SK-N-SH (cell line): ENCODE measurements at regions not wholly inside any gene's neighbourhood (a gene's known extent, or its start where the extent isn't known, plus 50 kb on each side); places are given as distances from the start of the nearest gene placed in this dataset.

Experiments
- CTCF ChIA-PET: fragments of 300-600, 350-600 bp; formaldehyde crosslinking; extraction: SDS; loops from one replicate; lab custom pipeline; 2021; lab: Yijun Ruan, JAX
- POLR2A ChIA-PET: fragments of 350-600 bp; sonication (Branson Sonifier 250); formaldehyde crosslinking; extraction: SDS; loops from one replicate; lab custom pipeline; 2020; ENCODE audit warnings: antibody characterized with exemption, inconsistent platforms; lab: Yijun Ruan, JAX
- DNase-seq: peaks from one replicate; pipeline ENCODE4 v3.0.0; 2012
- H2AFZ ChIP-seq: fragments of 200-600 bp; sonication (generic); 2 replicates; pipeline ENCODE4 v1.8.1; 2016; ENCODE audit warnings: antibody characterized with exemption, mild to moderate bottlenecking, low read depth
- H3F3A ChIP-seq: fragments of 200-600 bp; sonication (generic); replicated peaks from 2 replicates; pipeline ENCODE3; 2016; ENCODE audit warnings: antibody characterized with exemption, mild to moderate bottlenecking; ENCODE audit not compliant: insufficient read depth
- H3K27ac ChIP-seq, 2 experiments: fragments of 200-500 bp in 1 of 2; fragments of 200-600 bp in 1 of 2; sonication (Bioruptor generic) in 1 of 2; sonication (generic), shearing (Covaris generic) in 1 of 2; 2 replicates each; pipeline versions ENCODE4 v1.5.1 to v1.6.1; 2014 to 2016; ENCODE audit warnings: low read depth in 2 of 2, inconsistent platforms in 1 of 2, low read length in 1 of 2, mild to moderate bottlenecking in 1 of 2, mixed read lengths in 1 of 2
- H3K27me3 ChIP-seq: fragments of 200-600 bp; sonication (generic), shearing (Covaris generic); 2 replicates; pipeline ENCODE4 v1.6.1; 2016; ENCODE audit warnings: mixed run types; ENCODE audit not compliant: insufficient read depth
- H3K36me3 ChIP-seq, 2 experiments: fragments of 200-500 bp in 1 of 2; fragments of 200-600 bp in 1 of 2; sonication (Bioruptor generic) in 1 of 2; sonication (generic) in 1 of 2; replicated peaks in 1 of 2; 2 replicates each; pipeline versions ENCODE3 to v1.5.1; 2014 to 2016; ENCODE audit warnings: low read length in 1 of 2, mild to moderate bottlenecking in 1 of 2; ENCODE audit not compliant: insufficient read depth in 2 of 2, control insufficient read depth in 1 of 2
- H3K4me1 ChIP-seq, 2 experiments: fragments of 200-500 bp in 1 of 2; fragments of 200-600 bp in 1 of 2; sonication (Bioruptor generic) in 1 of 2; sonication (generic), shearing (Covaris generic) in 1 of 2; 2 replicates each; pipeline versions ENCODE4 v1.5.1 to v1.6.1; 2014 to 2016; ENCODE audit warnings: low read depth in 1 of 2, low read length in 1 of 2, mixed run types in 1 of 2; ENCODE audit not compliant: insufficient read depth in 2 of 2, control insufficient read depth in 1 of 2
- H3K4me2 ChIP-seq: fragments of 200-600 bp; sonication (generic), shearing (Covaris generic); 2 replicates; pipeline ENCODE4 v1.6.1; 2017; ENCODE audit warnings: mixed run types
- H3K4me3 ChIP-seq, 2 experiments: fragments of 200-500 bp in 1 of 2; fragments of 200-600 bp in 1 of 2; sonication (Bioruptor generic) in 1 of 2; sonication (generic), shearing (Covaris generic) in 1 of 2; 2 replicates each; pipeline versions ENCODE4 v1.5.1 to v1.8.1; 2014 to 2016; ENCODE audit warnings: low read depth in 2 of 2, inconsistent platforms in 1 of 2, low read length in 1 of 2, mild to moderate bottlenecking in 1 of 2, mixed read lengths in 1 of 2, moderate library complexity in 1 of 2
- H3K79me2 ChIP-seq: fragments of 200-600 bp; sonication (generic); 2 replicates; pipeline ENCODE4 v1.8.1; 2017; ENCODE audit warnings: mild to moderate bottlenecking; ENCODE audit not compliant: insufficient read depth
- H3K9ac ChIP-seq: fragments of 200-600 bp; sonication (generic); 2 replicates; pipeline ENCODE4 v1.6.1; 2017; ENCODE audit warnings: mixed run types
- H3K9me2 ChIP-seq: fragments of 200-600 bp; sonication (generic); 2 replicates; pipeline ENCODE4 v1.6.1; 2017; ENCODE audit warnings: mixed run types
- H3K9me3 ChIP-seq: fragments of 200-600 bp; sonication (generic); 2 replicates; pipeline ENCODE4 v1.6.1; 2017; ENCODE audit warnings: mixed run types, mild to moderate bottlenecking, moderate library complexity
- H4K20me1 ChIP-seq: fragments of 200-600 bp; sonication (generic); 2 replicates; pipeline ENCODE4 v1.6.1; 2017; ENCODE audit warnings: mild to moderate bottlenecking, mixed run types; ENCODE audit not compliant: insufficient read depth
- CTCF ChIP-seq: fragments of 200-600 bp; sonication (generic); IDR thresholded peaks from 2 replicates; pipeline ENCODE4 v1.6.1; 2017; ENCODE audit warnings: antibody characterized with exemption, mild to moderate bottlenecking, moderate library complexity
- ELF1 ChIP-seq: IDR thresholded peaks from 2 replicates; pipeline ENCODE4 v1.4.0; 2012
- FOSL2 ChIP-seq: IDR thresholded peaks from 2 replicates; pipeline ENCODE4 v1.4.0; 2012; ENCODE audit warnings: low read depth, mild to moderate bottlenecking, moderate library complexity, borderline replicate concordance
- FOXJ3 ChIP-seq: sonication (generic); formaldehyde crosslinking; IDR thresholded peaks from 2 replicates; pipeline ENCODE4 v1.5.1; 2020; ENCODE audit warnings: mild to moderate bottlenecking, missing genetic modification reagents
- FOXM1 ChIP-seq: IDR thresholded peaks from 2 replicates; pipeline ENCODE4 v1.4.0; 2012; ENCODE audit warnings: low read depth, mild to moderate bottlenecking
- GABPA ChIP-seq: IDR thresholded peaks from 2 replicates; pipeline ENCODE4 v1.4.0; 2012; ENCODE audit warnings: low read depth, mild to moderate bottlenecking
- JUND ChIP-seq: IDR thresholded peaks from 2 replicates; pipeline ENCODE4 v1.4.0; 2012
- MEF2A ChIP-seq: IDR thresholded peaks from 2 replicates; pipeline ENCODE4 v1.4.0; 2012; ENCODE audit warnings: low read depth, borderline replicate concordance
- MXI1 ChIP-seq: IDR thresholded peaks from 2 replicates; pipeline ENCODE4 v1.6.1; 2012; ENCODE audit warnings: mild to moderate bottlenecking, low read depth, low read length, improper control_type of control experiment
- NFIC ChIP-seq: IDR thresholded peaks from 2 replicates; pipeline ENCODE4 v1.4.0; 2012; ENCODE audit warnings: borderline replicate concordance
- NRF1 ChIP-seq: IDR thresholded peaks from 2 replicates; pipeline ENCODE4 v1.6.1; 2012; ENCODE audit warnings: low read depth, mild to moderate bottlenecking, low read length
- POLR2AphosphoS5 ChIP-seq: IDR thresholded peaks from 2 replicates; pipeline ENCODE4 v1.6.1; 2012; ENCODE audit warnings: low read depth, low read length
- RAD21 ChIP-seq: IDR thresholded peaks from 2 replicates; pipeline ENCODE4 v1.6.1; 2012; ENCODE audit warnings: mild to moderate bottlenecking, low read length
- REST ChIP-seq: IDR thresholded peaks from 2 replicates; pipeline ENCODE4 v1.6.1; 2012; ENCODE audit warnings: mild to moderate bottlenecking, low read depth, low read length, moderate library complexity
- RFX5 ChIP-seq: IDR thresholded peaks from 2 replicates; pipeline ENCODE4 v1.6.1; 2012; ENCODE audit warnings: mild to moderate bottlenecking, improper control_type of control experiment, low read length
- SIN3A ChIP-seq: IDR thresholded peaks from 2 replicates; pipeline ENCODE4 v1.6.1; 2012; ENCODE audit warnings: low read depth, mild to moderate bottlenecking, low read length, moderate library complexity, borderline replicate concordance
- TCF12 ChIP-seq: IDR thresholded peaks from 2 replicates; pipeline ENCODE4 v1.4.0; 2012
- USF2 ChIP-seq: fragments of 150-350 bp; IDR thresholded peaks from 2 replicates; pipeline ENCODE4 v1.6.1; 2017; ENCODE audit warnings: antibody characterized with exemption, low read length, low read depth, borderline replicate concordance
- ZBTB33 ChIP-seq: IDR thresholded peaks from 2 replicates; pipeline ENCODE4 v1.4.0; 2012; ENCODE audit warnings: low read depth, borderline replicate concordance
- WGBS: methylation state at CpG from one replicate; pipeline ENCODE4 v1.1.6; 2017; ENCODE audit warnings: low lambda C conversion rate; 5-methylcytosine and 5-hydroxymethylcytosine counted together

GRCh38 chr5:167243463-167243862 is 1048.0 kb upstream of the WWC1 start:
- H3F3A ChIP-seq: no peaks in the 10 kb centered on the region
- TF ChIP-seq TCF12: no peak
- TF ChIP-seq MEF2A: no peak
- no peak for TF ChIP-seq FOXM1
- no peak for TF ChIP-seq NRF1
- no peak for TF ChIP-seq RAD21
- TF ChIP-seq REST: no peak
- no peak for TF ChIP-seq NFIC
- no peak for TF ChIP-seq USF2
- no peak for TF ChIP-seq MXI1
- TF ChIP-seq FOSL2: no peak
- no peak for TF ChIP-seq POLR2AphosphoS5
- no peak for TF ChIP-seq RFX5
- no peak for TF ChIP-seq SIN3A
- no peak for TF ChIP-seq ELF1
- TF ChIP-seq FOXJ3 (CRISPR knock-in tag): no peak
- TF ChIP-seq GABPA: no peak
- TF ChIP-seq CTCF: no peak
- TF ChIP-seq ZBTB33: no peak
- no peak for TF ChIP-seq JUND
- CTCF ChIA-PET: interaction anchor here (0.9 to 1.7 kb wide), 2 partner anchors 10 to 128 kb away, joined by 3 to 6 read pairs; no protein-coding TSS in a partner anchor
- no peak overlapping the region for H3K4me3 ChIP-seq
- H3K9ac ChIP-seq: no peak overlapping the region
- 41% methylated on average over 2 of the region's 2 CpGs for WGBS
- H3K27me3 ChIP-seq: no peaks in the 10 kb centered on the region
- H3K36me3 ChIP-seq: no peaks in the 10 kb centered on the region
- no peak overlapping the region for H3K27ac ChIP-seq
- no peak for DNase-seq
- no peaks in the 10 kb centered on the region for H4K20me1 ChIP-seq
- no peaks in the 10 kb centered on the region for H3K4me1 ChIP-seq
- H3K4me2 ChIP-seq: no peak overlapping the region
- no peaks in the 10 kb centered on the region for H3K9me3 ChIP-seq
- H2AFZ ChIP-seq: no peak overlapping the region
- POLR2A ChIA-PET: no interaction called here
- no peaks in the 10 kb centered on the region for H3K79me2 ChIP-seq
- no peaks in the 10 kb centered on the region for H3K9me2 ChIP-seq
